NCI-H2081 (cell line): ENCODE measurements at regions not wholly inside any gene's neighbourhood (a gene's known extent, or its start where the extent isn't known, plus 50 kb on each side); places are given as distances from the start of the nearest gene placed in this dataset.
"Not testable (repeated sequence)": the region's sequence is repeated elsewhere in the genome, so short reads cannot be mapped to it uniquely, and the experiment has no call there.

Experiments
- DNase-seq, 2 experiments: peaks; one replicate each; lab custom pipeline; 2025; lab: John Stamatoyannopoulos, UW

- no peak for DNase-seq
Observed at GRCh38 chr13:102538938-102539337, 57.8 kb upstream of the TPP2 start.

GRCh38 chr13:102536695-102537485 lies 59.9 kb upstream of the TPP2 start:
- peak; percentile 8 to 17 for DNase-seq

GRCh38 chr13:102536196-102536595 lies 60.6 kb upstream of the TPP2 start:
- no peak for DNase-seq

- no peak for DNase-seq
Observed at GRCh38 chr13:102530751-102531150, 66.0 kb upstream of the TPP2 start.

GRCh38 chr13:102522251-102522650 lies 74.5 kb upstream of the TPP2 start:
- not testable (repeated sequence) for DNase-seq

- DNase-seq: no peak
Observed at GRCh38 chr13:102517959-102518358, 78.8 kb upstream of the TPP2 start.

- DNase-seq: no peak
Observed at GRCh38 chr13:102510072-102510471, 86.7 kb upstream of the TPP2 start.

- DNase-seq: no peak
Observed at GRCh38 chr13:102508411-102508810, 88.4 kb upstream of the TPP2 start.

GRCh38 chr13:102504002-102504401 lies 92.8 kb upstream of the TPP2 start:
- peak in 1 of 2 experiments; percentile 13 for DNase-seq

GRCh38 chr13:102495663-102496062 lies 93.8 kb upstream of the FGF14 start:
- DNase-seq: no peak

GRCh38 chr13:102487330-102487729 lies 85.5 kb upstream of the FGF14 start:
- DNase-seq: peak in 1 of 2 experiments; percentile 15

- no peak for DNase-seq
Observed at GRCh38 chr13:102484329-102484728, 82.5 kb upstream of the FGF14 start.

GRCh38 chr13:102472650-102473049 lies 70.8 kb upstream of the FGF14 start:
- no peak for DNase-seq

- no peak for DNase-seq
Observed at GRCh38 chr13:102470283-102470917, 68.6 kb upstream of the FGF14 start.

GRCh38 chr13:102466610-102467190 lies 64.9 kb upstream of the FGF14 start:
- no peak for DNase-seq

GRCh38 chr13:102462570-102462969 lies 60.7 kb upstream of the FGF14 start:
- DNase-seq: no peak

- no peak for DNase-seq
Observed at GRCh38 chr13:102461302-102461701, 59.5 kb upstream of the FGF14 start.

- DNase-seq: no peak
Observed at GRCh38 chr13:102460806-102461205, 59.0 kb upstream of the FGF14 start.

- DNase-seq: no peak
Observed at GRCh38 chr13:102452836-102453235, 51.0 kb upstream of the FGF14 start.
